Activated CD8-positive, alpha-beta memory T cell treated with anti-CD3 and anti-CD28 coated beads, Interleukin-2, amount 50 U/mL, for 4 hours (primary cell): ENCODE measurements at regions not wholly inside any gene's neighbourhood (a gene's known extent, or its start where the extent isn't known, plus 50 kb on each side); places are given as distances from the start of the nearest gene placed in this dataset.
"Not testable (repeated sequence)": the region's sequence is repeated elsewhere in the genome, so short reads cannot be mapped to it uniquely, and the experiment has no call there.

Source experiments
- DNase-seq: peaks from one replicate; pipeline ENCODE4 v3.0.0-alpha.2; 2020

DNA sequence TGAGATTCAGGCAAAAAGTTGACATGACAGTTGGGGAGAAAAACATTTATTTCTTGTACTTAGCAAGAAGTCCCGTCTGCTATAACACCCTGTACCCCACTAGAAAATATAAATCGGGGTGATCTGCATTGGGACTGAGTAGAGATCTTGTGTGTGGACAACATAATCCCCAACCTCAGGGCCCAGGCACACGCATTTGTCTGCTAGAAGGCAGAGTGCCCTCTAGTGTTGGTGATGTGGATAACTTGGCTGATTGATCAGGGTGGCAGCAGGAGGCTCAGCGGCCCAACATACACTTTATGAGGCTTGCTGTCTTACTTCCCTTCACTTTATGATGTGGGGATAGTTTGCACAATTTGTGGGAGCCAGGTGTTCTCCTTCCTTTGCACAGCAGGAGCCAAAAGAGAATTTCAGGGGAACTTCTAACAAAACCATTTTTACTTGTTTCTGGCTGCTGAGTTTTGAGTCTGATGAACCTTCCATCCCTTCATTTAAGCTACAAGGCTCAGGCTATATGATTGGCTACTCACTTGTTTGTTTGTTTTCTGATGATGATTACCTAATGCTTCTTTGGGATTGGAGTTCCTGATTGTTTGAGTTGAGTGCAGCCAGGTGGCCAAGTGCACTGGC lies 263.2 kb downstream of the DMAC1 start:
- DNase-seq: no peak

- no peak for DNase-seq
Measured at GRCh38 chr9:7534211-7534935, 265.2 kb downstream of the DMAC1 start.

DNA sequence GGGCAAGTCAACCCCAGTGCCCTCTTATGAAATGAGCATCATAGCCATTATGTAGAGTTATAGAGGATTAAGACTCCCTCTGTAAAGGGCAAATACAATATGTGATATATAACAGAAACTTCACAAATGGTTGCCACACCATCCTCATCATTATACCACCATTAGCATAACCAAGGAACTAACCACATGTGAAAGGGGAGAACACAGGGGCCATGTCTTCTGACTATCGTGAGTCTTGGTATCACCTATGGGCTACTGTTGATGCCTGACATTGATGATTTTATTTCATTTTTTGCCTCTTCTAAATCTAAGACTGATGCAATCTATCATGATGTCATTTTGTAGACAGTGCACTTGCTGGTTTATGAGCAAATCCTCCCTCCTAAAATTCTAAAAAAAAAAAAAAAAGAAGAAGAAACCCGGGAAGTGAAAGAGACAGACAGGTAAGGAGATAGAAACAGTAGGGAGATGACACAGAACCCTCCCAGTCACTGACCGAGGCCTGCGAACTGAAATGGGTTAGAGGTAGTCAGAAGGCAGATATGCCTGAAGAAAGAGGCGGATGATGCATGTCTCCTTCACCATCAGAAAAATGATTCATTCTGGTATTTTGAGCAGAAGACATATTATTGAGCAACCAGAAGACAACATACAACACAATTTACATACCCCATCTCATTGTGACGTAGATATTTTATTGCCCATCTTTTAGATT lies 266.0 kb downstream of the DMAC1 start:
- no peak for DNase-seq

GRCh38 chr9:7523426-7524043 lies 276.0 kb downstream of the DMAC1 start:
- DNase-seq: no peak

GRCh38 chr9:7520396-7520795 lies 279.2 kb downstream of the DMAC1 start:
- no peak for DNase-seq

GRCh38 chr9:7516376-7516775 lies 283.2 kb downstream of the DMAC1 start:
- DNase-seq: no peak

DNA sequence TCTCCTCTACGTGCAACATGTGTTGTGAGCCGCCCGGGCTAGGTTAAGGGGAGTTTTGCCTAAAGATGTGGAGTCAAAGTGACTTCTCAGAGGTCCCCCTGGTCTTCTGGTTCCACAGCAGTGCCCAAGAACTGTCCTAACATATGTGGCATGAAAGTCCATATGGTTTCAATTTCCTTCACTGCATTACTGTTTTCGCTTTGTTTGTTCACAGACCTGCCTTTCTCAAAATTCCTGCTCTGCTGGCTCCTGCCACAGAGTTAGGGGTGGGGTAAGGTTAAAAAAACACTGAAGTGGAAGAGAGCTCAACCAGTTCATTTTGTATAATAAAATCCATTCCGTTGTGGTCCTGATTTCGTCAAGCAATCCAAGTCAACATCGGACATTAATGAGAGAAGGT lies 289.4 kb downstream of the DMAC1 start:
- DNase-seq: no peak

- DNase-seq: no peak
Measured at GRCh38 chr9:7509576-7510145, 289.9 kb downstream of the DMAC1 start.

DNA sequence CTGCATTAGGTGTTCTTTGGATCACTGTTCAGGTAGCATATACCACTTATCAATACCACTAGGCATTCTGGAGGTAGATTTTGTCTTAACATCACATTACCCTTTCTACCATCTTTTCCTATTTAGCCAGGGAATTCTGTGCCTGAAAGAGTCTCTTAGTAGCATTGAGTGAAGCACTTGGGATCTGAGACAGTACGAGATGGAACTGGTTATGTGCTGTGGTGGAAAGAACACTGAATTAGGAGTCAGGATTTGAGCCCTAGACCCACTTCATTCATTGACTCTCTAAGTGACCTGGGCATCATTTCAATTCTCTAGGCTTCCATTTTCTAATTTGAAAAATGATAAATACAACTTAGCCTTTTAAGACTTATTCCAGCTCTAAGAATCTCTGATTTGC lies 291.1 kb downstream of the DMAC1 start:
- no peak for DNase-seq

DNA sequence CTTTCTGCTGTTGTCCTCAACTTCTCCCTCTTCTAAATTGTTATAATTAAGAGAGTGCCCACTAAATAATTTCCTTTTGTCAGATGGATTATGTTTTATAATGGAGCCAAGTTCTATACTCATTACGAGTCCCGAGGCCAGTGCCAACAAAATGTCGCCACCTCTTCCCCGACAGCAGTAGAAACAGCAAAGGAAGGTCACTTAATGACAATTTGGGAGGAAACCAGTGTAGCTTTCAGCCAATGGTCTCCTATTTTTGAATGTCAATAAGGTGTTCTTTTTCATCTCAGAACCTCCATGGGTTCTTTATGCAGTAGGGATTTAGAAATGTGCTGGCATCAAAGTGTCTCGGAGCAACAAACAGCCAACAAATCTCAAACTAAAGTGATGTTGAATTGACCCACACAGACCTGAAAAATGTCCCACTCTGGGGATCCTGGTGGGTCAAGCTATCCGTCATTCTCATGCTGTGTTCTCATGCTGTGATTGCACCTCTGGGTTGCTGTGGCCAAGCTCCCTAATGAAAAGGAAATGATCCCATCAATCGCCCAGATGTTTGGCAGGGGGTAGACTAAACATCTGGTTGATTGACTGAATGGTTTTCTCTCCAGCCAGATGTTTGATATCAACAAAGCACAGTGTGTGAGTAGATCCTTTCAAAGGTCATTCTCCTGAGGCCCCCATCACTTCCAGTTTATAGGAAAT lies 291.9 kb downstream of the DMAC1 start:
- DNase-seq: no peak

DNA sequence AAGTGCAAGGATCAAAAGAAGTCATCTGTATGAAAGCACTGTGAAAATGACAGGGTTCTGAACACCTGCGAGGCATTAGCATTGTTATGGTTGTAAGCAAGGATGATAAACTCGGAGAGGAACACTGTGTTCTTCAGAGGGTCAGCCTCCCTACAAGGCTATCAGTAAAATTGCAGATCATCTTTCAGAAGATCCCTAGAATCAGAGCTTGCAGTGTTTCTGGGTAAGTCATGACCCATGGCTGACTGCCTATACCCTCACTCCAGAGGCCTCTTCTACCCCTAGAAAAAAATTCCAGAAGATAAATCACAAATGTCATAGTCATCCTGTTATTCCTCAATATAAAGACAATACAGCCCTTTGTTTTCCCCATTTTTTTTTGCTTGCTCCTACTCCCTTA lies 292.6 kb downstream of the DMAC1 start:
- no peak for DNase-seq

- no peak for DNase-seq
Measured at GRCh38 chr9:7500521-7500920, 299.1 kb downstream of the DMAC1 start.

GRCh38 chr9:7491641-7492040 lies 307.9 kb downstream of the DMAC1 start:
- DNase-seq: no peak

DNA sequence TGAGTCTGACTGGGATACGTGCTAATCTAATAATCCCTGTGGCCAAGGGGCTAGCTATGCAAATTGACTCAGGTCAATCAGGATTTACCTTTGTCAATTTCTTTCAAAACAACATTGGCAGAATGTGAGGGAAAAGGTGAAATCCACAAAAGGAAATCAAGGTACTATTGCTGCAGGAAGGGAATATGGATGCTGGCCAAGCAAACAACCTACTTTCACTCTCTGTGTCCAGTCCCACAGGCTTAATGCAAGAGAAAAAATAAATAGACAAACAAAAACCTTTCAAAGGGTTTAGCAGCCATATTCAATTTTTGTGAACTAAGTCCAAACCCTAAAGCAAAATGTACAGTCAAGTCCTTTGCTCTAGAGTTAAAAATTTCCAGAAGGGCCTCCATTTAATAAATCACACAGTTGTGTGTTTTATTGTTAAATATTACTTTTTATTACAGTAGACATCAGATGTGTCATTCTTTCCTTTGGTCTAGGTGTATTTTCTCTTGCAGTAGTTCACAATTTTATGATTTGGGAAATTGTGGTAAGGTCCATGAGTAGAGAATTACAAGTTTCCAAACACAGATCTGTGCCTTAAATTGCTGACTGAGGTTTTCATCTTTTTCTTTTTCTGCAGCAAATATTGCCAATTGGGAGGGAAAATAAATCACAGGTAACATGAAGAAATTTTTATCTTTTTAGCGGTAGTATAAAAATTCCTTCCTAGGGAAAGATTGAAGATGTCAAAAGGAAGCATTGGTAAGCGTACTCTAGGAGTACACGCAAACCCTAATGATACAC lies 309.1 kb downstream of the DMAC1 start:
- no peak for DNase-seq

- no peak for DNase-seq
Measured at GRCh38 chr9:7489036-7489435, 310.5 kb downstream of the DMAC1 start.

DNA sequence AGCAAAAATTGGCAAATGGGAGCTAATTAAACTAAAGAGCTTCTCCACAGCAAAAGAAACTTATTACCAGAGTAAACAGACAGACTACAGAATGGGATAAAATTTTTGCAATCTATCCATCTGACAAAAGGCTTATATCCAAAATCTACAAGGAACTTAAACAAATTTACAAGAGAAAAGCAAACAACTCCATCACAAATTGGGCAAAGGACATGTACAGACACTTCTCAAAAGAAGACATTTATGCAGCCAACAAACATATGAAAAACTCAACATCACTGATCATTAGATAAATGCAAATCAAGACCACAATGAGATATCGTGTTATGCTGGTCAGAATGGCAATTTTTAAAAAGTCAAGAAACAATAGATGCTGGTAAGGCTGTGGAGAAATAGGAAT lies 315.6 kb downstream of the DMAC1 start:
- DNase-seq: not testable (repeated sequence)

DNA sequence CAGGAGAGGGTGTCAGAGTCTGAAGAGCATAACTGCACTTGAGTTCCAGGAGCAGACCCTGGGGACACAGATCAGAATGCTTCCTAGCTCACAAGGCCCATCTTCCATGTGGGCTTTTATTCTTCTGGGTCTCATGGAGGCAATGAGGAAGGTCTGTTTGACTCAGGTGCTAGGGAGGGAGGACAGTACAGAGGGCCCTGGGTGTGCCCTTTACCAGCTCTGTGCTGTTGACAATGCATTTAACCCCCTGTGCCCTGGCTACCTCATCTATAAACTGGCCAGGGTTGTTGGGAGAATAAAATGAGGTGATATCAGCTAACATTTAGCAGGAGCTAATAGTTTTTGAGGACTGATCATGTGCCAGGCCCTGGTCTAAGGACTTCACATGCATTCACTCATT lies 318.0 kb downstream of the DMAC1 start:
- no peak for DNase-seq

- no peak for DNase-seq
Measured at GRCh38 chr9:7479300-7479699, 320.3 kb downstream of the DMAC1 start.

DNA sequence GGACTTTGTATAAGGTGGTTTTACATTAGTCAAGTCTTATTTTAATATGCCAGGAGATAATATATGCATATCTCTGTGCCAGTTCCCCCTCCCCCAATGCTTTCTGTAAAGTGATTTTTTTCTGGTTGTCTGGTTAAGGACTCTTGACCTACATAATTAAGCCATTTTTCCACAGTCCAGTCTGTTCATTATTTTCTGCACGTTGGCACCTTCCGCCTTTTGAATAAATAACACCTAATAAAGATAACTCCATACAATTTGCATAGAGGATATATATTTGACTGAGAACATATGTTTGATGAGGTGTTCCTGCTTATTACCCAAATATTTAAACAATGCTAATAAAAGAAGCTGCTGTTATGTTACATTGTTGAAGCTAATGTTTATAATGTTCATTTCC lies 320.9 kb downstream of the DMAC1 start:
- no peak for DNase-seq

DNA sequence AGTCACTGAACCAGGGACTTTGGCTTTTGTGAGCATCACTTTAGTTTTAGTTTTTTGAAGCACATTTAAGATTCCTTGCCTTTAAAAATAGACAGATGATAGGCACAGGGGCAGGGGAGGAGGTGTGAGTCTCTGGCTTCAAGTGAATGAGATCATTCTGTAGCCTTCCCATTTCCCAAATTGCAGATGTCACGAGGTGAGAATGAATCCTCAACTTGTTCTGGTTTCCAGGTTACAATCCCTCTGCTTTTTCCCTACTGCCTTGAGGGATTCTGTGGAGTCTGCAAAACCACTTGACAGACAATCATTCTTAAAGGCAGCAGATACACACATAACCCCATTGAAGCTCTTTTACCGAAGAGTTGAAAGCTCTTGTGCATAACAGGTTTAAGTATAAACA lies 332.4 kb downstream of the DMAC1 start:
- DNase-seq: no peak

DNA sequence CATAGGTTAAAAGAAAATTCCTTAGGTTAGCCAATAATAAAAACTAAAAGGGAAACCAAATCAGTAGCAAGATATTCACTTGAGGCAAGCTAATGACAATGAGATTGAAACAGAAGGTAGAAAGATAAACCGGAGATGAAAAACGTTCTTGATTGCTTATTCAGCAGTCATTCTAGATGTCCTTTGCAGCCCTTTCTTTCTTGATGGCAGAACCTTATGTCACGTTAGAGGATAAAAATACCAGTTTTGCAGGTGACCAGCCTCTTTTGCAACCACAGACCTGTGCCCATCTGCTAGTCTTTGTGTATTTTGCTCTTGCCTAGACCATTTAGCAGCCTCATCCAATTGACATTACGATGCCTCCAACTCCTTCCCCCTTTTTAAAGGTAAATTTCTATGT lies 337.8 kb downstream of the DMAC1 start:
- no peak for DNase-seq
